GM23338 (cell line): ENCODE measurements at regions not wholly inside any gene's neighbourhood (a gene's known extent, or its start where the extent isn't known, plus 50 kb on each side); places are given as distances from the start of the nearest gene placed in this dataset.

Experiments
- CREB1 ChIP-seq: fragments of 250-450 bp; sonication (Bioruptor Pico); IDR thresholded peaks from 2 replicates; pipeline ENCODE4 v1.5.0; 2020; ENCODE audit warnings: low read depth, mild to moderate bottlenecking, moderate library complexity
- EZH2 ChIP-seq: fragments of 200-600 bp; sonication (generic); IDR thresholded peaks from one replicate; pipeline ENCODE4 v1.8.0; 2017; ENCODE audit warnings: antibody characterized with exemption, mild to moderate bottlenecking, low read depth; ENCODE audit not compliant: unreplicated experiment
- EZH2phosphoT487 ChIP-seq: fragments of 200-600 bp; sonication (generic); IDR thresholded peaks from one replicate; pipeline ENCODE4 v1.8.1; 2018; ENCODE audit warnings: antibody characterized with exemption; ENCODE audit not compliant: unreplicated experiment
- JUNB ChIP-seq: IDR thresholded peaks from one replicate; pipeline ENCODE4 v1.6.1; 2016; ENCODE audit warnings: antibody characterized with exemption; ENCODE audit not compliant: unreplicated experiment
- POLR2AphosphoS5 ChIP-seq: IDR thresholded peaks from 2 replicates; pipeline ENCODE4 v1.6.1; 2016; ENCODE audit warnings: antibody characterized with exemption, low read depth
- STAT1 ChIP-seq: IDR thresholded peaks from one replicate; pipeline ENCODE4 v1.6.1; 2016; ENCODE audit warnings: antibody characterized with exemption; ENCODE audit not compliant: unreplicated experiment
- ZNF114 ChIP-seq: fragments of 250-450 bp; sonication (Bioruptor Pico); IDR thresholded peaks from 2 replicates; pipeline ENCODE4 v1.5.0; 2020; ENCODE audit warnings: mild to moderate bottlenecking, moderate library complexity
- TF ChIP-seq, protein P1 (sequence below), 2 experiments: fragments of 200-600 bp in 1 of 2; sonication (generic) in 1 of 2; conservative IDR thresholded peaks; 2 replicates each; pipeline versions ENCODE4 v1.5.1 to v1.6.1; 2016 to 2017; ENCODE audit warnings: antibody characterized with exemption in 2 of 2, low read depth in 2 of 2, mild to moderate bottlenecking in 2 of 2, moderate library complexity in 1 of 2
- TF ChIP-seq, protein P2 (sequence below): IDR thresholded peaks from one replicate; pipeline ENCODE4 v1.6.1; 2018; ENCODE audit warnings: antibody characterized with exemption; ENCODE audit not compliant: unreplicated experiment
- TF ChIP-seq, protein P3 (sequence below): IDR thresholded peaks from 2 replicates; pipeline ENCODE4 v1.6.1; 2016; ENCODE audit warnings: antibody characterized with exemption

- TF ChIP-seq, protein P1, sequence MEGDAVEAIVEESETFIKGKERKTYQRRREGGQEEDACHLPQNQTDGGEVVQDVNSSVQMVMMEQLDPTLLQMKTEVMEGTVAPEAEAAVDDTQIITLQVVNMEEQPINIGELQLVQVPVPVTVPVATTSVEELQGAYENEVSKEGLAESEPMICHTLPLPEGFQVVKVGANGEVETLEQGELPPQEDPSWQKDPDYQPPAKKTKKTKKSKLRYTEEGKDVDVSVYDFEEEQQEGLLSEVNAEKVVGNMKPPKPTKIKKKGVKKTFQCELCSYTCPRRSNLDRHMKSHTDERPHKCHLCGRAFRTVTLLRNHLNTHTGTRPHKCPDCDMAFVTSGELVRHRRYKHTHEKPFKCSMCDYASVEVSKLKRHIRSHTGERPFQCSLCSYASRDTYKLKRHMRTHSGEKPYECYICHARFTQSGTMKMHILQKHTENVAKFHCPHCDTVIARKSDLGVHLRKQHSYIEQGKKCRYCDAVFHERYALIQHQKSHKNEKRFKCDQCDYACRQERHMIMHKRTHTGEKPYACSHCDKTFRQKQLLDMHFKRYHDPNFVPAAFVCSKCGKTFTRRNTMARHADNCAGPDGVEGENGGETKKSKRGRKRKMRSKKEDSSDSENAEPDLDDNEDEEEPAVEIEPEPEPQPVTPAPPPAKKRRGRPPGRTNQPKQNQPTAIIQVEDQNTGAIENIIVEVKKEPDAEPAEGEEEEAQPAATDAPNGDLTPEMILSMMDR (conservative IDR thresholded peaks at IDR 0.05; ENCODE audit: low read depth in 2 of 2) = no peak
- TF ChIP-seq POLR2AphosphoS5 (no peak), JUNB (no peak), EZH2phosphoT487 (no peak), EZH2 (no peak), CREB1 (CRISPR knock-in tag) (no peak), STAT1 (no peak), ZNF114 (CRISPR knock-in tag) (no peak)
- TF ChIP-seq, protein P2, sequence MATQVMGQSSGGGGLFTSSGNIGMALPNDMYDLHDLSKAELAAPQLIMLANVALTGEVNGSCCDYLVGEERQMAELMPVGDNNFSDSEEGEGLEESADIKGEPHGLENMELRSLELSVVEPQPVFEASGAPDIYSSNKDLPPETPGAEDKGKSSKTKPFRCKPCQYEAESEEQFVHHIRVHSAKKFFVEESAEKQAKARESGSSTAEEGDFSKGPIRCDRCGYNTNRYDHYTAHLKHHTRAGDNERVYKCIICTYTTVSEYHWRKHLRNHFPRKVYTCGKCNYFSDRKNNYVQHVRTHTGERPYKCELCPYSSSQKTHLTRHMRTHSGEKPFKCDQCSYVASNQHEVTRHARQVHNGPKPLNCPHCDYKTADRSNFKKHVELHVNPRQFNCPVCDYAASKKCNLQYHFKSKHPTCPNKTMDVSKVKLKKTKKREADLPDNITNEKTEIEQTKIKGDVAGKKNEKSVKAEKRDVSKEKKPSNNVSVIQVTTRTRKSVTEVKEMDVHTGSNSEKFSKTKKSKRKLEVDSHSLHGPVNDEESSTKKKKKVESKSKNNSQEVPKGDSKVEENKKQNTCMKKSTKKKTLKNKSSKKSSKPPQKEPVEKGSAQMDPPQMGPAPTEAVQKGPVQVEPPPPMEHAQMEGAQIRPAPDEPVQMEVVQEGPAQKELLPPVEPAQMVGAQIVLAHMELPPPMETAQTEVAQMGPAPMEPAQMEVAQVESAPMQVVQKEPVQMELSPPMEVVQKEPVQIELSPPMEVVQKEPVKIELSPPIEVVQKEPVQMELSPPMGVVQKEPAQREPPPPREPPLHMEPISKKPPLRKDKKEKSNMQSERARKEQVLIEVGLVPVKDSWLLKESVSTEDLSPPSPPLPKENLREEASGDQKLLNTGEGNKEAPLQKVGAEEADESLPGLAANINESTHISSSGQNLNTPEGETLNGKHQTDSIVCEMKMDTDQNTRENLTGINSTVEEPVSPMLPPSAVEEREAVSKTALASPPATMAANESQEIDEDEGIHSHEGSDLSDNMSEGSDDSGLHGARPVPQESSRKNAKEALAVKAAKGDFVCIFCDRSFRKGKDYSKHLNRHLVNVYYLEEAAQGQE = no peak
- TF ChIP-seq, protein P3, sequence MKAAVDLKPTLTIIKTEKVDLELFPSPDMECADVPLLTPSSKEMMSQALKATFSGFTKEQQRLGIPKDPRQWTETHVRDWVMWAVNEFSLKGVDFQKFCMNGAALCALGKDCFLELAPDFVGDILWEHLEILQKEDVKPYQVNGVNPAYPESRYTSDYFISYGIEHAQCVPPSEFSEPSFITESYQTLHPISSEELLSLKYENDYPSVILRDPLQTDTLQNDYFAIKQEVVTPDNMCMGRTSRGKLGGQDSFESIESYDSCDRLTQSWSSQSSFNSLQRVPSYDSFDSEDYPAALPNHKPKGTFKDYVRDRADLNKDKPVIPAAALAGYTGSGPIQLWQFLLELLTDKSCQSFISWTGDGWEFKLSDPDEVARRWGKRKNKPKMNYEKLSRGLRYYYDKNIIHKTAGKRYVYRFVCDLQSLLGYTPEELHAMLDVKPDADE = no peak
Observed at GRCh38 chr6:153673225-153673624, 365.8 kb upstream of the OPRM1 start.
